ENCODE measurements at regions not wholly inside any gene's neighbourhood (a gene's known extent, or its start where the extent isn't known, plus 50 kb on each side); places are given as distances from the start of the nearest gene placed in this dataset.

DNA sequence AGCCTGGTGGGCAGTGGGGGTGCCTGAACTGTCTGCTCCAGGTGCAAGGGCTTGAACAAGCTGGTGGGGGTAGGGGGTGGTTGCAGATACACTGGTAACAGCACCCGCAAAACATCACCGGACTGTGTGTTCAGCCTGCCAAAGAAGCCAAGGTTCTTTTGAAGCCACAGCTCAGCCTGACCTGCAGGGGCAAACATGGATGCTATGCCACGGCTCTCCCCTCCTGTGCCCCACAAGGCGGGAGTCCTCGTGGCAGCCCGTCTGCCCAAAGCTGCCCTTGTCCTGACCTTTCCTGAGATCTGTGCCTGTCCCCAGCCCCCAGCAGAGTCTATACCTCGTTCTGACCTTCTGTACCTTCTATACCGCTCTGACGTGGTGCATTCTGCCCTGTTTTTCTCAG is 285.7 kb downstream of the GLRX3 start (continued):
- TF ChIP-seq, protein P1, sequence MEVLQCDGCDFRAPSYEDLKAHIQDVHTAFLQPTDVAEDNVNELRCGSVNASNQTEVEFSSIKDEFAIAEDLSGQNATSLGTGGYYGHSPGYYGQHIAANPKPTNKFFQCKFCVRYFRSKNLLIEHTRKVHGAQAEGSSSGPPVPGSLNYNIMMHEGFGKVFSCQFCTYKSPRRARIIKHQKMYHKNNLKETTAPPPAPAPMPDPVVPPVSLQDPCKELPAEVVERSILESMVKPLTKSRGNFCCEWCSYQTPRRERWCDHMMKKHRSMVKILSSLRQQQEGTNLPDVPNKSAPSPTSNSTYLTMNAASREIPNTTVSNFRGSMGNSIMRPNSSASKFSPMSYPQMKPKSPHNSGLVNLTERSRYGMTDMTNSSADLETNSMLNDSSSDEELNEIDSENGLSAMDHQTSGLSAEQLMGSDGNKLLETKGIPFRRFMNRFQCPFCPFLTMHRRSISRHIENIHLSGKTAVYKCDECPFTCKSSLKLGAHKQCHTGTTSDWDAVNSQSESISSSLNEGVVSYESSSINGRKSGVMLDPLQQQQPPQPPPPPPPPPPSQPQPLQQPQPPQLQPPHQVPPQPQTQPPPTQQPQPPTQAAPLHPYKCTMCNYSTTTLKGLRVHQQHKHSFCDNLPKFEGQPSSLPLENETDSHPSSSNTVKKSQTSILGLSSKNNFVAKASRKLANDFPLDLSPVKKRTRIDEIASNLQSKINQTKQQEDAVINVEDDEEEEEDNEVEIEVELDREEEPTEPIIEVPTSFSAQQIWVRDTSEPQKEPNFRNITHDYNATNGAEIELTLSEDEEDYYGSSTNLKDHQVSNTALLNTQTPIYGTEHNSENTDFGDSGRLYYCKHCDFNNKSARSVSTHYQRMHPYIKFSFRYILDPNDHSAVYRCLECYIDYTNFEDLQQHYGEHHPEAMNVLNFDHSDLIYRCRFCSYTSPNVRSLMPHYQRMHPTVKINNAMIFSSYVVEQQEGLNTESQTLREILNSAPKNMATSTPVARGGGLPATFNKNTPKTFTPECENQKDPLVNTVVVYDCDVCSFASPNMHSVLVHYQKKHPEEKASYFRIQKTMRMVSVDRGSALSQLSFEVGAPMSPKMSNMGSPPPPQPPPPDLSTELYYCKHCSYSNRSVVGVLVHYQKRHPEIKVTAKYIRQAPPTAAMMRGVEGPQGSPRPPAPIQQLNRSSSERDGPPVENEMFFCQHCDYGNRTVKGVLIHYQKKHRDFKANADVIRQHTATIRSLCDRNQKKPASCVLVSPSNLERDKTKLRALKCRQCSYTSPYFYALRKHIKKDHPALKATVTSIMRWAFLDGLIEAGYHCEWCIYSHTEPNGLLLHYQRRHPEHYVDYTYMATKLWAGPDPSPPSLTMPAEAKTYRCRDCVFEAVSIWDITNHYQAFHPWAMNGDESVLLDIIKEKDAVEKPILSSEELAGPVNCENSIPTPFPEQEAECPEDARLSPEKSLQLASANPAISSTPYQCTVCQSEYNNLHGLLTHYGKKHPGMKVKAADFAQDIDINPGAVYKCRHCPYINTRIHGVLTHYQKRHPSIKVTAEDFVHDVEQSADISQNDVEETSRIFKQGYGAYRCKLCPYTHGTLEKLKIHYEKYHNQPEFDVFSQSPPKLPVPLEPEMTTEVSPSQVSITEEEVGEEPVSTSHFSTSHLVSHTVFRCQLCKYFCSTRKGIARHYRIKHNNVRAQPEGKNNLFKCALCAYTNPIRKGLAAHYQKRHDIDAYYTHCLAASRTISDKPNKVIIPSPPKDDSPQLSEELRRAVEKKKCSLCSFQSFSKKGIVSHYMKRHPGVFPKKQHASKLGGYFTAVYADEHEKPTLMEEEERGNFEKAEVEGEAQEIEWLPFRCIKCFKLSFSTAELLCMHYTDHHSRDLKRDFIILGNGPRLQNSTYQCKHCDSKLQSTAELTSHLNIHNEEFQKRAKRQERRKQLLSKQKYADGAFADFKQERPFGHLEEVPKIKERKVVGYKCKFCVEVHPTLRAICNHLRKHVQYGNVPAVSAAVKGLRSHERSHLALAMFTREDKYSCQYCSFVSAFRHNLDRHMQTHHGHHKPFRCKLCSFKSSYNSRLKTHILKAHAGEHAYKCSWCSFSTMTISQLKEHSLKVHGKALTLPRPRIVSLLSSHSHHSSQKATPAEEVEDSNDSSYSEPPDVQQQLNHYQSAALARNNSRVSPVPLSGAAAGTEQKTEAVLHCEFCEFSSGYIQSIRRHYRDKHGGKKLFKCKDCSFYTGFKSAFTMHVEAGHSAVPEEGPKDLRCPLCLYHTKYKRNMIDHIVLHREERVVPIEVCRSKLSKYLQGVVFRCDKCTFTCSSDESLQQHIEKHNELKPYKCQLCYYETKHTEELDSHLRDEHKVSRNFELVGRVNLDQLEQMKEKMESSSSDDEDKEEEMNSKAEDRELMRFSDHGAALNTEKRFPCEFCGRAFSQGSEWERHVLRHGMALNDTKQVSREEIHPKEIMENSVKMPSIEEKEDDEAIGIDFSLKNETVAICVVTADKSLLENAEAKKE (CRISPR knock-in tag; IDR thresholded peaks at IDR 0.05): no peak
- TF ChIP-seq, protein P2, sequence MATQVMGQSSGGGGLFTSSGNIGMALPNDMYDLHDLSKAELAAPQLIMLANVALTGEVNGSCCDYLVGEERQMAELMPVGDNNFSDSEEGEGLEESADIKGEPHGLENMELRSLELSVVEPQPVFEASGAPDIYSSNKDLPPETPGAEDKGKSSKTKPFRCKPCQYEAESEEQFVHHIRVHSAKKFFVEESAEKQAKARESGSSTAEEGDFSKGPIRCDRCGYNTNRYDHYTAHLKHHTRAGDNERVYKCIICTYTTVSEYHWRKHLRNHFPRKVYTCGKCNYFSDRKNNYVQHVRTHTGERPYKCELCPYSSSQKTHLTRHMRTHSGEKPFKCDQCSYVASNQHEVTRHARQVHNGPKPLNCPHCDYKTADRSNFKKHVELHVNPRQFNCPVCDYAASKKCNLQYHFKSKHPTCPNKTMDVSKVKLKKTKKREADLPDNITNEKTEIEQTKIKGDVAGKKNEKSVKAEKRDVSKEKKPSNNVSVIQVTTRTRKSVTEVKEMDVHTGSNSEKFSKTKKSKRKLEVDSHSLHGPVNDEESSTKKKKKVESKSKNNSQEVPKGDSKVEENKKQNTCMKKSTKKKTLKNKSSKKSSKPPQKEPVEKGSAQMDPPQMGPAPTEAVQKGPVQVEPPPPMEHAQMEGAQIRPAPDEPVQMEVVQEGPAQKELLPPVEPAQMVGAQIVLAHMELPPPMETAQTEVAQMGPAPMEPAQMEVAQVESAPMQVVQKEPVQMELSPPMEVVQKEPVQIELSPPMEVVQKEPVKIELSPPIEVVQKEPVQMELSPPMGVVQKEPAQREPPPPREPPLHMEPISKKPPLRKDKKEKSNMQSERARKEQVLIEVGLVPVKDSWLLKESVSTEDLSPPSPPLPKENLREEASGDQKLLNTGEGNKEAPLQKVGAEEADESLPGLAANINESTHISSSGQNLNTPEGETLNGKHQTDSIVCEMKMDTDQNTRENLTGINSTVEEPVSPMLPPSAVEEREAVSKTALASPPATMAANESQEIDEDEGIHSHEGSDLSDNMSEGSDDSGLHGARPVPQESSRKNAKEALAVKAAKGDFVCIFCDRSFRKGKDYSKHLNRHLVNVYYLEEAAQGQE (IDR thresholded peaks at IDR 0.05; ENCODE audit: unreplicated experiment): no peak
- no peak for TF ChIP-seq CREB1 (CRISPR knock-in tag; IDR thresholded peaks at IDR 0.05; ENCODE audit: low read depth)
- no peak for TF ChIP-seq NANOG (IDR thresholded peaks at IDR 0.05; ENCODE audit: borderline replicate concordance)
- no peak for TF ChIP-seq STAT1 (IDR thresholded peaks at IDR 0.05; ENCODE audit: unreplicated experiment)
- TF ChIP-seq ZNF114 (CRISPR knock-in tag; IDR thresholded peaks at IDR 0.05): no peak

All from GM23338 (cell line).